Uterus (tissue), 3 donors: ENCODE measurements at regions not wholly inside any gene's neighbourhood (a gene's known extent, or its start where the extent isn't known, plus 50 kb on each side); places are given as distances from the start of the nearest gene placed in this dataset.
A peak's percentile ranks its signal among the peaks of the same experiment; 100 is the strongest.

ENCODE experiments used
- DNase-seq, 2 donors: peaks; one replicate each; pipeline ENCODE4 v3.0.0-alpha.2; 2019 to 2020
- H3K27ac ChIP-seq, 2 donors: fragments of 200-600 bp; sonication (generic); 1 replicate in 1 of 2; 2 replicates in 1 of 2; pipeline ENCODE4 v1.5.1; 2016 to 2018
- H3K27me3 ChIP-seq, 2 donors: fragments of 200-600 bp; sonication (generic); one replicate each; pipeline ENCODE4 v1.5.1; 2018 to 2019; ENCODE audit warnings: control low read depth in 1 of 2
- H3K36me3 ChIP-seq, 2 donors: fragments of 200-600 bp; sonication (generic); one replicate each; pipeline ENCODE4 v1.5.1; 2019; ENCODE audit warnings: control low read depth in 1 of 2
- H3K4me1 ChIP-seq, 2 donors: fragments of 200-600 bp; sonication (generic); one replicate each; pipeline ENCODE4 v1.5.1; 2018 to 2019; ENCODE audit warnings: control low read depth in 1 of 2
- H3K4me3 ChIP-seq, 2 donors: fragments of 200-600 bp; sonication (generic); 1 replicate in 1 of 2; 2 replicates in 1 of 2; pipeline ENCODE4 v1.5.1; 2018 to 2019; ENCODE audit warnings: mild to moderate bottlenecking in 1 of 2
- H3K9me3 ChIP-seq, 2 donors: fragments of 200-600 bp; sonication (generic); one replicate each; pipeline ENCODE4 v1.5.1; 2019; ENCODE audit warnings: control low read depth in 1 of 2
- POLR2A ChIP-seq, 2 donors: fragments of 450-650 bp; IDR thresholded peaks; one replicate each; pipeline ENCODE4 v1.6.1; 2016; ENCODE audit warnings: antibody characterized with exemption in 2 of 2, mild to moderate bottlenecking in 1 of 2, moderate library complexity in 1 of 2
- intact Hi-C: fragments of 100-400 bp; cut with DNase I; formaldehyde crosslinking; loops from one replicate; pipeline ENCODE4 v1.15.1; 2023; ENCODE audit warnings: low total_unique reads
- TF ChIP-seq, protein P1 (sequence below), 4 experiments: fragments of 200-600 bp in 2 of 4; fragments of 450-650 bp in 2 of 4; sonication (generic) in 2 of 4; IDR thresholded peaks; one replicate each; pipeline ENCODE4 v1.5.1; 2016 to 2019; ENCODE audit warnings: antibody characterized with exemption in 4 of 4, mild to moderate bottlenecking in 2 of 4, moderate library complexity in 1 of 4
- donor health status: DM: yes; HTN: yes; CAD: no.

- Histone ChIP-seq H3K27ac (no peak overlapping the region), H3K9me3 (no peaks in the 10 kb centered on the region), H3K4me3 (no peak overlapping the region), H3K36me3 (no peaks in the 10 kb centered on the region), H3K27me3 (no peaks in the 10 kb centered on the region), H3K4me1 (no peaks in the 10 kb centered on the region)
- no peak for DNase-seq
- no peak for TF ChIP-seq POLR2A (IDR thresholded peaks at IDR 0.05)
- TF ChIP-seq, protein P1, sequence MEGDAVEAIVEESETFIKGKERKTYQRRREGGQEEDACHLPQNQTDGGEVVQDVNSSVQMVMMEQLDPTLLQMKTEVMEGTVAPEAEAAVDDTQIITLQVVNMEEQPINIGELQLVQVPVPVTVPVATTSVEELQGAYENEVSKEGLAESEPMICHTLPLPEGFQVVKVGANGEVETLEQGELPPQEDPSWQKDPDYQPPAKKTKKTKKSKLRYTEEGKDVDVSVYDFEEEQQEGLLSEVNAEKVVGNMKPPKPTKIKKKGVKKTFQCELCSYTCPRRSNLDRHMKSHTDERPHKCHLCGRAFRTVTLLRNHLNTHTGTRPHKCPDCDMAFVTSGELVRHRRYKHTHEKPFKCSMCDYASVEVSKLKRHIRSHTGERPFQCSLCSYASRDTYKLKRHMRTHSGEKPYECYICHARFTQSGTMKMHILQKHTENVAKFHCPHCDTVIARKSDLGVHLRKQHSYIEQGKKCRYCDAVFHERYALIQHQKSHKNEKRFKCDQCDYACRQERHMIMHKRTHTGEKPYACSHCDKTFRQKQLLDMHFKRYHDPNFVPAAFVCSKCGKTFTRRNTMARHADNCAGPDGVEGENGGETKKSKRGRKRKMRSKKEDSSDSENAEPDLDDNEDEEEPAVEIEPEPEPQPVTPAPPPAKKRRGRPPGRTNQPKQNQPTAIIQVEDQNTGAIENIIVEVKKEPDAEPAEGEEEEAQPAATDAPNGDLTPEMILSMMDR (IDR thresholded peaks at IDR 0.05), result no peak
- intact Hi-C loops, result no loop called here
Measured at GRCh38 chr18:10018289-10018688, 104.5 kb downstream of the VAPA start.

GRCh38 chr18:10020171-10020570, 106.4 kb downstream of the VAPA start:
- Histone ChIP-seq H3K27ac (no peak overlapping the region), H3K4me3 (no peak overlapping the region), H3K27me3 (no peaks in the 10 kb centered on the region), H3K36me3 (no peaks in the 10 kb centered on the region), H3K4me1 (no peaks in the 10 kb centered on the region), H3K9me3 (no peaks in the 10 kb centered on the region)
- DNase-seq, result no peak
- intact Hi-C loops, result no loop called here
- TF ChIP-seq POLR2A (IDR thresholded peaks at IDR 0.05), result no peak
- TF ChIP-seq, protein P1 (IDR thresholded peaks at IDR 0.05), result no peak

- TF ChIP-seq, protein P1 (IDR thresholded peaks at IDR 0.05), result no peak
- TF ChIP-seq POLR2A (IDR thresholded peaks at IDR 0.05), result no peak
- no peaks in the 10 kb centered on the region for H3K4me1 ChIP-seq
- no peak overlapping the region for H3K4me3 ChIP-seq
- intact Hi-C loops, result no loop called here
- H3K9me3 ChIP-seq, result no peaks in the 10 kb centered on the region
- no peak overlapping the region for H3K27ac ChIP-seq
- DNase-seq, result no peak
- H3K27me3 ChIP-seq, result no peaks in the 10 kb centered on the region
- no peaks in the 10 kb centered on the region for H3K36me3 ChIP-seq
Measured at GRCh38 chr18:10022365-10022764, 108.5 kb downstream of the VAPA start.

- H3K27ac ChIP-seq, result no peak overlapping the region
- H3K27me3 ChIP-seq, result no peaks in the 10 kb centered on the region
- H3K4me3 ChIP-seq, result no peak overlapping the region
- H3K36me3 ChIP-seq, result no peaks in the 10 kb centered on the region
- H3K4me1 ChIP-seq, result no peaks in the 10 kb centered on the region
- no peaks in the 10 kb centered on the region for H3K9me3 ChIP-seq
- DNase-seq, result no peak
- intact Hi-C loops, result no loop called here
- TF ChIP-seq, protein P1 (IDR thresholded peaks at IDR 0.05), result no peak
- no peak for TF ChIP-seq POLR2A (IDR thresholded peaks at IDR 0.05)
Measured at GRCh38 chr18:10023853-10024570, 110.2 kb downstream of the VAPA start.

- H3K9me3 ChIP-seq, result no peaks in the 10 kb centered on the region
- peak overlapping the region in 1 of 2 donors; percentile 16 for H3K27ac ChIP-seq
- H3K4me1 ChIP-seq, result no peaks in the 10 kb centered on the region
- H3K4me3 ChIP-seq, result no peak overlapping the region
- intact Hi-C loops, result no loop called here
- peak in 1 of 2 donors; percentile 38 for DNase-seq
- H3K36me3 ChIP-seq, result no peaks in the 10 kb centered on the region
- H3K27me3 ChIP-seq, result no peaks in the 10 kb centered on the region
- TF ChIP-seq, protein P1 (IDR thresholded peaks at IDR 0.05), result no peak
- no peak for TF ChIP-seq POLR2A (IDR thresholded peaks at IDR 0.05)
Measured at GRCh38 chr18:10025711-10026670, 112.2 kb downstream of the VAPA start.
